ENCODE measurements at regions not wholly inside any gene's neighbourhood (a gene's known extent, or its start where the extent isn't known, plus 50 kb on each side); places are given as distances from the start of the nearest gene placed in this dataset.

DNA sequence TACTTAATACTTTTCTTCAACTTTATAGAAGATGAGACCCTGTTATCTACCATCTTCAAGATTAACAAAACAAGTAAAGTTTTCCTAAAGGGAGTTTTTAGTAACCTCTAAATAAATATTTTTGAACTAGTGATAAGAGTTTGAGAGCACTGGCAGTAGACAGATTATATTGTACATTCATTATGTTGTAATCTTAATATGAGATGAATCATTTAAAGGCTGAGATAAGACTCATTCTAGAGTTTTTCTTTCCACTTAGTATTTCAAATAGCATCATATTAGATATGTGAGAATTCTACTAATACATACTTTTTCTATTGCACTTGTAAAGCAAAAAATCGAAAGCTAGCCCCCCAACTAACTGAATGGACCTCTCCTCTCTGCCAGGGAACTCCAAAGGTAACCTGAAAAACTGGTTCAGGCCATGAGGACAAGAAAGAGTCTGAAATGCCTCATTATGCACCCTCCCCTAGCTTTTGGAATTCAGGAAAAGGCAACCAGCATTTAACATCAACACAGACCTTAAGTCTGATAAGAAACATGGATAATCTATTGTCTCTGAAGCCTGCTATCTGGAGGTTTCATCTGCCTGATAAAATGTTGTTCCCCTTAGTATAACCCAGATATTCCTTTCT is 875.4 kb upstream of the SLC10A2 start:
- H3K27ac Mint-ChIP-seq: no peak overlapping the region
- ChIA-PET POLR2A (no interaction called here), CTCF (no interaction called here)
- H3K36me3 Mint-ChIP-seq (ENCODE audit: low read depth): no peaks in the 10 kb centered on the region
- DNase-seq (no peak), ATAC-seq (no peak)
- no peak overlapping the region for H3K4me3 Mint-ChIP-seq
- H3K4me1 Mint-ChIP-seq (ENCODE audit: low read depth): no peaks in the 10 kb centered on the region
- TF ChIP-seq, protein P1, sequence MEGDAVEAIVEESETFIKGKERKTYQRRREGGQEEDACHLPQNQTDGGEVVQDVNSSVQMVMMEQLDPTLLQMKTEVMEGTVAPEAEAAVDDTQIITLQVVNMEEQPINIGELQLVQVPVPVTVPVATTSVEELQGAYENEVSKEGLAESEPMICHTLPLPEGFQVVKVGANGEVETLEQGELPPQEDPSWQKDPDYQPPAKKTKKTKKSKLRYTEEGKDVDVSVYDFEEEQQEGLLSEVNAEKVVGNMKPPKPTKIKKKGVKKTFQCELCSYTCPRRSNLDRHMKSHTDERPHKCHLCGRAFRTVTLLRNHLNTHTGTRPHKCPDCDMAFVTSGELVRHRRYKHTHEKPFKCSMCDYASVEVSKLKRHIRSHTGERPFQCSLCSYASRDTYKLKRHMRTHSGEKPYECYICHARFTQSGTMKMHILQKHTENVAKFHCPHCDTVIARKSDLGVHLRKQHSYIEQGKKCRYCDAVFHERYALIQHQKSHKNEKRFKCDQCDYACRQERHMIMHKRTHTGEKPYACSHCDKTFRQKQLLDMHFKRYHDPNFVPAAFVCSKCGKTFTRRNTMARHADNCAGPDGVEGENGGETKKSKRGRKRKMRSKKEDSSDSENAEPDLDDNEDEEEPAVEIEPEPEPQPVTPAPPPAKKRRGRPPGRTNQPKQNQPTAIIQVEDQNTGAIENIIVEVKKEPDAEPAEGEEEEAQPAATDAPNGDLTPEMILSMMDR (IDR thresholded peaks at IDR 0.05): no peak
- no peaks in the 10 kb centered on the region for H3K27me3 Mint-ChIP-seq
- H3K9me3 Mint-ChIP-seq: no peaks in the 10 kb centered on the region
- intact Hi-C loops (cut with micrococcal nuclease): no loop called here

DNA sequence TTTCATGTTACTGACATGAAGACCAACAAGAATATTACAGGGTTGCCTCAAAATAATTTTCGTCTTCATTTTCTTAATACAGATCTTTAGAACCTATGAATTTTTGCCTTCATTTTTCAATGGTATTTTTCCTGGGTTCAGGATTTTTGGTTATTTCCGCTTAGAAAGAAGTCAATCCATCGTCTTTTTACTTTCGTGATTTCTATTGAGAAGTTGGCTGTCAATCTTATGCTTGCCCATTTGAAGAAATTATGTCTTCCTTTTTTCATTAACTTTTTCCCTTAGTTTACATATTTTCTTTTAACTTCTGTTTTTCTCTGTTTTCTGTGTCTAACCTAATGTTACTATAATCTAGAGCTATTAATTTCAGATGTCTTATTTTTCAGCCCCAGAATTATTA is 868.9 kb upstream of the SLC10A2 start:
- H3K9me3 Mint-ChIP-seq: peaks cover 1% of the 10 kb centered on the region
- TF ChIP-seq, protein P1 (IDR thresholded peaks at IDR 0.05): no peak
- no peaks in the 10 kb centered on the region for H3K4me1 Mint-ChIP-seq (ENCODE audit: low read depth)
- no peaks in the 10 kb centered on the region for H3K27me3 Mint-ChIP-seq
- no peak for DNase-seq
- H3K27ac Mint-ChIP-seq: no peak overlapping the region
- H3K36me3 Mint-ChIP-seq (ENCODE audit: low read depth): no peaks in the 10 kb centered on the region
- ATAC-seq: no peak
- POLR2A ChIA-PET: no interaction called here
- CTCF ChIA-PET: no interaction called here
- intact Hi-C loops (cut with micrococcal nuclease): no loop called here
- H3K4me3 Mint-ChIP-seq: no peak overlapping the region

DNA sequence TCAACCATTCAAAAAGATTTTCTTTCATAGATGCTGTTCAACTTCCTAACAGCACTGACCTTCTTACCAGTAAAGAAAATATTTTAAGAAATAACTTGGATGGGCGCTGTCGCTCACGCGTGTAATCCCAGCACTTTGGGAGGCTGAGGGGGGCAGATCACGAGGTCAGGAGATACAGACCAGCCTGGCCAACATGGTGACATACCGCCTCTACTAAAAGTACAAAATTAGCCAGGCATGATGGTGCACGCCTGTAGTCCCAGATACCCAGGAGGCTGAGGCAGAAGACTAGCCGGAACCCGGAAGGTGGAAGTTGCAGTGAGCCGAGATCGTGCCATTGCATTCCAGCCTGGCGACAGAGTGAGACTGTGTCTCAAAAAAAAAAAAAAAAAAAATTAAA is 865.7 kb upstream of the SLC10A2 start:
- TF ChIP-seq, protein P1 (IDR thresholded peaks at IDR 0.05): no peak
- H3K9me3 Mint-ChIP-seq: peaks cover 1% of the 10 kb centered on the region
- ATAC-seq (no peak), DNase-seq (no peak)
- H3K4me3 Mint-ChIP-seq: no peak overlapping the region
- CTCF ChIA-PET: no interaction called here
- POLR2A ChIA-PET: no interaction called here
- no peaks in the 10 kb centered on the region for H3K36me3 Mint-ChIP-seq (ENCODE audit: low read depth)
- no peak overlapping the region for H3K27ac Mint-ChIP-seq
- H3K27me3 Mint-ChIP-seq: no peaks in the 10 kb centered on the region
- H3K4me1 Mint-ChIP-seq (ENCODE audit: low read depth): no peaks in the 10 kb centered on the region
- intact Hi-C loops (cut with micrococcal nuclease): no loop called here

DNA sequence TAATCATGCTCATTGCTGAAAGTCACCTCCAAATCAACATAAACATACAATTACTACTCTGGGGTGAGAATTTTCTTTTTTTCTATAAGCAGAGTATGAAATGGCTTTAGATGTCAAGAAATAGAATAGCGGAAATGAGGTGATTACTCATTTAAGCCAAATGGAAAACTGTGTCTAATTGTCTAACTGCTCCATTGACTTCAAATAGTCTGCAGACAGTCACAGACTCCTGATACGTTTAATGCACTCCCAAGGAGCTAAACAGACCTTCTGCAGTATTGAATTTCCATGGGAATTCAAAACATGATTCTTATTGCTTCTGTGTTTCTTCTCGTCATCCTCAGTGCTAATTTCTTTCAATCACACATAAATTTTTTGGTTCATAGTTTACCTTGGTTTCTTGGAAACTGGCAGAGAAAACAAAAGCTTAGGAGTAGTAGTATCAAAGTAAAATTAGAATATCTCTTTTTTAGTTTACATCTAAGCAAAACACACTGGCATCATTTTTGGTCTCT is 865.2 kb upstream of the SLC10A2 start:
- ChIA-PET CTCF (no interaction called here), POLR2A (no interaction called here)
- Mint-ChIP-seq H3K4me1 (ENCODE audit: low read depth) (no peaks in the 10 kb centered on the region), H3K27me3 (no peaks in the 10 kb centered on the region), H3K36me3 (ENCODE audit: low read depth) (no peaks in the 10 kb centered on the region), H3K27ac (no peak overlapping the region), H3K4me3 (no peak overlapping the region), H3K9me3 (peaks cover 1% of the 10 kb centered on the region)
- ATAC-seq (no peak), DNase-seq (no peak)
- TF ChIP-seq, protein P1 (IDR thresholded peaks at IDR 0.05): no peak
- intact Hi-C loops (cut with micrococcal nuclease): no loop called here

DNA sequence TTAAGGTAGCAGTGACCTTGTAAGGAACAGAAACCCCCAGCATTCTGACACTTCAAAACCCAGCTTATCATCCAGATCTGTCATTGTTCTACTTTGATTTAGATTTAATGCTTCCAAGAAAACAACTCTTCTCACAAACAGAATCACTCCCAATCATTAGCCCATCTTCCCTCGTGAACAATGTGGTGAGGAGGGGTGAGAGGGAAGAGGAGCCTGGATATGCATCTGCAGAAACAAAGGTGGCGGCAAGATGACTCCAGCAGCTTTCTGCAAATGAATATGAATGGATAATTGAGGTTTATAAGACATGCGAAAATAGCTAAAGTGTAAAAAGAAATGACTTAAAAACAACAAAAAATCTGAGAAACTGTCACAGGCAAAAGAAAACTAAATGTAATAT is 859.9 kb upstream of the SLC10A2 start:
- CTCF ChIA-PET: no interaction called here
- POLR2A ChIA-PET: no interaction called here
- intact Hi-C loops (cut with micrococcal nuclease): no loop called here
- TF ChIP-seq, protein P1 (IDR thresholded peaks at IDR 0.05): no peak
- Mint-ChIP-seq H3K9me3 (no peaks in the 10 kb centered on the region), H3K4me1 (ENCODE audit: low read depth) (no peaks in the 10 kb centered on the region), H3K4me3 (no peak overlapping the region), H3K27ac (no peak overlapping the region), H3K27me3 (no peaks in the 10 kb centered on the region), H3K36me3 (ENCODE audit: low read depth) (no peaks in the 10 kb centered on the region)
- ATAC-seq (no peak), DNase-seq (no peak)

Data from activated CD8-positive, alpha-beta T cell treated with anti-CD3 and anti-CD28 coated beads for 36 hours (primary cell).